Astrocyte of the cerebellum (primary cell): ENCODE measurements at regions not wholly inside any gene's neighbourhood (a gene's known extent, or its start where the extent isn't known, plus 50 kb on each side); places are given as distances from the start of the nearest gene placed in this dataset.

Source experiments
- DNase-seq: peaks from one replicate; pipeline ENCODE4 v3.0.0-alpha.2; 2011; ENCODE audit warnings: low read depth
- H3K4me3 ChIP-seq: 2 replicates; pipeline ENCODE4 v1.5.1; 2011; ENCODE audit warnings: mild to moderate bottlenecking, low read depth, low read length, moderate library complexity
- in situ Hi-C: cut with HindIII; loops from 2 replicates; pipeline ENCODE4 v1.10.0; 2017; ENCODE audit warnings: low sequenced_read_pairs
- TF ChIP-seq, protein P1 (sequence below): IDR thresholded peaks from 2 replicates; pipeline ENCODE4 v1.5.1; 2012; ENCODE audit warnings: low read length, low read depth, moderate library complexity, mild to moderate bottlenecking; ENCODE audit errors: missing control alignments

DNA sequence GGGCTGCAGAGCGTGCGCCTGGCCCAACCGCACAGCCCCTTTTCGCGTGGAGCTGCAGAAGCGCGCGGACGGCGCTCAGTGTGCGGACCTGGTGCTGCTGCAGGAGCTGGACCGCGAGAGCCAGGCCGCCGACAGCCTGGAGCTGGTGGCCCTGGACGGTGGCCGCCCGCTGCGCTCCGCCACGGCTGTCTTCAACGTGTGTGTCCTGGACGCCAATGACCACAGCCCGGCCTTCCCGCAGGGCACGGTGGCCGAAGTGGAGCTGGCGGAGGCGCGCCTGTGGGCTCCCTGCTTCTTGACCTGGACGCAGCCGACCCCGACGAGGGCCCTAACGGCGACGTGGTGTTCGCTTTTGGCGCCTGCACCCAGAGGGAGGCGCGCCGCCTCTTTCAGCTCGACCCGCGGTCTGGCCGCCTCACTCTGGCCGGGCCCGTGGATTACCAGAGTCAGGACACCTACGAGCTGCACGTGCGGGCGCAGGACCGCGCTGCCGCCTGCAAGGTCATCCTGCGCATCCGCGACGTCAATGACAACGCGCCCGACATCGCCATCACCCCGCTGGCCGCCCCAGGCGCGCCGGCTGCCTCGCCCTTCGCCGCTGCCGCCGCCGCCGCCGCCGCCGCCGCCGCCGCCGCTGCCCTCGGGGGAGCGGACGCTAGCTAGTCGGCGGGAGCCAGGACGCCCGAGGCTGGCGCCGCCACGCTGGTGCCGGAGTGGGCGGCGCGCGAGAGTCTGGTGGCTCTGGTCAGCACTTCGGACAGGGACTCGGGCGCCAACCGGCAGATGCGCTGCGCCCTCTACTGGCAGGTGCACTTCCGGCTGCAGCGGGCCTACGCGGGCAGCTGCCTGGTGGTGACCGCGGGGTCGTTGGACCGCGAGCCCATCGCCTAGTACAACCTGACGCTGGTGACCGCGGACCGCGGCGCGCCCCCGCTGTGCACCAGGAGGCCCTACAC, 172.2 kb downstream of the OLFM4 start:
- DNase-seq: no peak
- in situ Hi-C loops: no loop called here
- TF ChIP-seq, protein P1, sequence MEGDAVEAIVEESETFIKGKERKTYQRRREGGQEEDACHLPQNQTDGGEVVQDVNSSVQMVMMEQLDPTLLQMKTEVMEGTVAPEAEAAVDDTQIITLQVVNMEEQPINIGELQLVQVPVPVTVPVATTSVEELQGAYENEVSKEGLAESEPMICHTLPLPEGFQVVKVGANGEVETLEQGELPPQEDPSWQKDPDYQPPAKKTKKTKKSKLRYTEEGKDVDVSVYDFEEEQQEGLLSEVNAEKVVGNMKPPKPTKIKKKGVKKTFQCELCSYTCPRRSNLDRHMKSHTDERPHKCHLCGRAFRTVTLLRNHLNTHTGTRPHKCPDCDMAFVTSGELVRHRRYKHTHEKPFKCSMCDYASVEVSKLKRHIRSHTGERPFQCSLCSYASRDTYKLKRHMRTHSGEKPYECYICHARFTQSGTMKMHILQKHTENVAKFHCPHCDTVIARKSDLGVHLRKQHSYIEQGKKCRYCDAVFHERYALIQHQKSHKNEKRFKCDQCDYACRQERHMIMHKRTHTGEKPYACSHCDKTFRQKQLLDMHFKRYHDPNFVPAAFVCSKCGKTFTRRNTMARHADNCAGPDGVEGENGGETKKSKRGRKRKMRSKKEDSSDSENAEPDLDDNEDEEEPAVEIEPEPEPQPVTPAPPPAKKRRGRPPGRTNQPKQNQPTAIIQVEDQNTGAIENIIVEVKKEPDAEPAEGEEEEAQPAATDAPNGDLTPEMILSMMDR: peak; percentile 43
- H3K4me3 ChIP-seq: no peak overlapping the region

DNA sequence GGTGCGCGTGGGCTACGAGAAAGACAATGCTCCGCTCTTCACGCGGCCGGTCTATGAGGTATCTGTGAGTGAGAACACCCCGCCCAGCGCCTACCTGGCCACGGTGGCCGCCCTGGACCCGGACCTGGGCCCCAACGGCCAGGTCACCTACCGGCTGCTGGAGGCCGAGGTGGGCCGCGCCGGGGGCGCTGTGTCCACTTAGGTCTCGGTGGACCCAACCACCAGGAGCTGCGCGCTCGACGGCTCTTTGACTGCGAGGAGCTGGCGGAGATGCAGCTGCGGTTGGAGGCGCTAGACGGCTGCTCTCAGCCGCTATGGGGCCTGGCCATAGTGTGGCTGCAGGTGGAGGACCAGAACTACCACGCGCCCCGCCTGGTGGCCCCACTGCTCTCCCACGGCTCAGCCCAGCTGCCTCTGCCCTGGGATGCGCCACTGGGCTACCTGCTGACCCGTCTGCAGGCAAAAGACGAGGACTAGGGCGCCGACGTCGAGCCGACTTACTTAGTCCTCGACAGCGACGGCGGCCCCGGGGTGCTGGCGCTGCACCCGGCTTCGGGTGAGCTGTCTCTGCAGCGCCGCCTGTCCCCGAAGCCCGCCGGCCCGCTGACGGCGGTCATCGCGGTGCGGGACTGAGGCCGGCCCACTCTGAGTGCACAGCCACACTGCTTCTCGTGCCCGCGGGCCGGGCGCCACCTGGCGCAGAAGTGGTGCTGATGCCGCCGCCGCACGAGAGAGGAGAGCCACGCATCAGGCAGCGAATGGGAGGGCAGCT, 173.0 kb downstream of the OLFM4 start:
- no peak overlapping the region for H3K4me3 ChIP-seq
- in situ Hi-C loops: no loop called here
- DNase-seq: no peak

DNA sequence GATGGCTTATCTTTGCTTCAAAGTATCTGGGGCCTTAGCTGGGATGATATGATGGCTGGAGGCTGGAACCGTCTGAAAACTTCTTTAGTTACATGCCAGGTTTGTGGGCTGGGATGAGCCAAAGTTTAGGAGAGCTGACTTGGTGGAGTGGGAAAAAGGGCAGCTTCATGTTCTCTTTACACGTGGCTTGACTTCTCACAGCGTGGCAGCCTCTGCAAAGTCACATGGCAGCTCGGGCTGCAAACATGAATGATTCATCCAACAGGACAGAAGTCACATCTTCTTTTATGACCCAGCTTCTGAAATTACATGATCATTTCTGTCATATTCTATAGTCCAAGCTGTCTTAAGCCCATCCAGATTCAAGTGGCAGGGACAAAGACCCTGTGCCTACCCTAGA, 176.0 kb downstream of the OLFM4 start:
- TF ChIP-seq, protein P1: no peak
- no peak for DNase-seq
- H3K4me3 ChIP-seq: no peak overlapping the region
- in situ Hi-C loops: no loop called here

More for the DNA sequence above, 173.0 kb downstream of the OLFM4 start:
- TF ChIP-seq, protein P1: peak; percentile 16

DNA sequence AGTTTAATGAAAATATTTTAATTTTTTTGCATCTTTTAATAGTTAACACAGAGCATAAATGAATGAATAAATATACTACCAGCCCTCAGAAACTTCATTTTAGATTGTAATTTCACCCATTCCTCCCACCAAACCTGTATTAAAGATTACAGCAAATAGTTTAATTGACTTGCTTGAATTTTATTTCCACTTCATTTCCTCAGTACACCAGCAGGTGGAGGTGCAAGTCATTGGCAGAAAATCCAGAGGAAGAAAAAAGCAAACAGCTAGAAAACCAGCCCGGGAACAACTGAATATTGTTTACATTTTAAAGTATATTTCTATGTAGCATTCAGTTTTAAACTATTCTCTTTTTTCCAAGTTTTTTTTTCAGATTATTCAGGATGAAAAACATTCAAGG, 177.8 kb downstream of the OLFM4 start:
- H3K4me3 ChIP-seq: no peak overlapping the region
- no peak for DNase-seq
- in situ Hi-C loops: no loop called here
- TF ChIP-seq, protein P1: peak; percentile 36

DNA sequence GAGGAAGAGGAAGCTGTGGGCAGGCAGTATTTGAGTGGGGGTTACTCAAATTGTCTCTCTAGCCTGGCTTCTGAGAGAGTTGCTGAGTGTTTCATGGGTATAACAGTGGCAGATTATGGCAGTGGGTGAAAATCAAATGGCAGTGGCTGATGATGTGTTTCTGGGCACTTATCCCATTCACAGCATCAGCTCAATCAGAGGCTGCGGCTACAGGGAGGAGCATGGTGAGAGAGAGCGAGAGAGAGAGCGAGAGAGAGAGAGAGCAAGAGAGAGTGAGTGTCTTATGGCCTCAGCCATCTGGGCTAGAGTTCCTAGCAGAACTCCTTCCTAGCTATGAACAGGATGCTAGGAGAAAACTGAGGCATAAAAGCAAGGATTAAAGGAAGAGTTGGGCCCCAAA, 178.9 kb downstream of the OLFM4 start:
- no peak overlapping the region for H3K4me3 ChIP-seq
- in situ Hi-C loops: no loop called here
- TF ChIP-seq, protein P1: no peak
- DNase-seq: no peak

DNA sequence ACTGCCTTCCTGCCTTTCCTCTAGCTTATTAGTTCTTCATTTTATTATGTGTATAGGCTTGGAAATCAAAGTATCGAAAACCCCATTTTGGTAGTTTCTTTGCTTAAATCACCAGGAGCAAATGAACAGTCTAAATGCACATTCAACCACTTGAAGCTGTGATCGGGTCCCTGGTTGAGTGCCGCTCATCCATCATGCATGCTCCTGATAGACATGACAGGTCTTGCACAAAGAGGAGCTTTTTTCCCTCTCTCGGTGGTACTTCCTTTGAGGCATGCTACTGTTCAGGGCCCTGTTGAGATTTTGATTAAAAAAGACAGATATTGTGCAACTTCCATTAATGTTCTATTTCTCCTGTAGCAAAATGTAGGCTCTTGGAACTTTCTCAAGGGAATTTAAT, 185.8 kb downstream of the OLFM4 start:
- in situ Hi-C loops: no loop called here
- TF ChIP-seq, protein P1: no peak
- no peak for DNase-seq
- no peak overlapping the region for H3K4me3 ChIP-seq
